ENCODE measurements at regions not wholly inside any gene's neighbourhood (a gene's known extent, or its start where the extent isn't known, plus 50 kb on each side); places are given as distances from the start of the nearest gene placed in this dataset.

GRCh38 chr10:46228563-46229071 is 58.2 kb upstream of the ANTXRL start:
- peak overlapping the region; percentile 36 for H3K4me2 ChIP-seq
- H3K4me3 ChIP-seq, result no peak overlapping the region
- H3K4me1 ChIP-seq, result peaks cover 22% of the 10 kb centered on the region
- peak; percentile 71; the same call in 1 of the 2 replicates for TF ChIP-seq MYC (IDR thresholded peaks at IDR 0.05; ENCODE audit: borderline replicate concordance, low read length)
- TF ChIP-seq, protein P1, sequence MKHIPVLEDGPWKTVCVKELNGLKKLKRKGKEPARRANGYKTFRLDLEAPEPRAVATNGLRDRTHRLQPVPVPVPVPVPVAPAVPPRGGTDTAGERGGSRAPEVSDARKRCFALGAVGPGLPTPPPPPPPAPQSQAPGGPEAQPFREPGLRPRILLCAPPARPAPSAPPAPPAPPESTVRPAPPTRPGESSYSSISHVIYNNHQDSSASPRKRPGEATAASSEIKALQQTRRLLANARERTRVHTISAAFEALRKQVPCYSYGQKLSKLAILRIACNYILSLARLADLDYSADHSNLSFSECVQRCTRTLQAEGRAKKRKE (CRISPR knock-in tag; IDR thresholded peaks at IDR 0.05; ENCODE audit: low read depth), result no peak
- no peak for TF ChIP-seq CEBPB (IDR thresholded peaks at IDR 0.05)
- peak; percentile 97 to 99 for TF ChIP-seq RAD21 (conservative IDR thresholded peaks at IDR 0.05 in 1 of 2, IDR thresholded peaks at IDR 0.05 in 1 of 2)
- TF ChIP-seq SMC3 (IDR thresholded peaks at IDR 0.05), result peak; percentile 96
- TF ChIP-seq CBX8 (IDR thresholded peaks at IDR 0.05), result no peak
- peak; percentile 72; the same call in 1 of the 2 replicates for TF ChIP-seq MAX (IDR thresholded peaks at IDR 0.05)
- TF ChIP-seq, protein P2, sequence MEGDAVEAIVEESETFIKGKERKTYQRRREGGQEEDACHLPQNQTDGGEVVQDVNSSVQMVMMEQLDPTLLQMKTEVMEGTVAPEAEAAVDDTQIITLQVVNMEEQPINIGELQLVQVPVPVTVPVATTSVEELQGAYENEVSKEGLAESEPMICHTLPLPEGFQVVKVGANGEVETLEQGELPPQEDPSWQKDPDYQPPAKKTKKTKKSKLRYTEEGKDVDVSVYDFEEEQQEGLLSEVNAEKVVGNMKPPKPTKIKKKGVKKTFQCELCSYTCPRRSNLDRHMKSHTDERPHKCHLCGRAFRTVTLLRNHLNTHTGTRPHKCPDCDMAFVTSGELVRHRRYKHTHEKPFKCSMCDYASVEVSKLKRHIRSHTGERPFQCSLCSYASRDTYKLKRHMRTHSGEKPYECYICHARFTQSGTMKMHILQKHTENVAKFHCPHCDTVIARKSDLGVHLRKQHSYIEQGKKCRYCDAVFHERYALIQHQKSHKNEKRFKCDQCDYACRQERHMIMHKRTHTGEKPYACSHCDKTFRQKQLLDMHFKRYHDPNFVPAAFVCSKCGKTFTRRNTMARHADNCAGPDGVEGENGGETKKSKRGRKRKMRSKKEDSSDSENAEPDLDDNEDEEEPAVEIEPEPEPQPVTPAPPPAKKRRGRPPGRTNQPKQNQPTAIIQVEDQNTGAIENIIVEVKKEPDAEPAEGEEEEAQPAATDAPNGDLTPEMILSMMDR (IDR thresholded peaks at IDR 0.05), result peak; percentile 89
- no peak for TF ChIP-seq HOXA7 (CRISPR knock-in tag; IDR thresholded peaks at IDR 0.05)
- TF ChIP-seq RNF2 (IDR thresholded peaks at IDR 0.05; ENCODE audit: borderline replicate concordance, low read depth), result no peak
- FAIRE-seq (no peak), ATAC-seq (peak; percentile 91 to 97), DNase-seq (ENCODE audit: low read depth in 1 of 2, low spot score in 1 of 2) (peak; percentile 85 to 89)
- H3K9me3 ChIP-seq, result peaks cover 4% of the 10 kb centered on the region; the same call in 1 of the 3 replicates
- WGBS (ENCODE audit: missing lambda C conversion rate), result 6% methylated on average over 6 of the region's 7 CpGs
- POLR2A ChIA-PET, result interaction anchor here (1.2 kb wide), 1 partner anchor 295 kb away, joined by 6 read pairs; no protein-coding TSS in a partner anchor
- CTCF ChIA-PET, result interaction anchor here (0.7 to 4.3 kb wide), 42 partner anchors 10 to 1232 kb away, joined by 3 to 46 read pairs (median 4); partner anchors contain the start of gene ANXA8L1
- peak overlapping the region; percentile 65 to 78 for H3K27ac ChIP-seq

DNA sequence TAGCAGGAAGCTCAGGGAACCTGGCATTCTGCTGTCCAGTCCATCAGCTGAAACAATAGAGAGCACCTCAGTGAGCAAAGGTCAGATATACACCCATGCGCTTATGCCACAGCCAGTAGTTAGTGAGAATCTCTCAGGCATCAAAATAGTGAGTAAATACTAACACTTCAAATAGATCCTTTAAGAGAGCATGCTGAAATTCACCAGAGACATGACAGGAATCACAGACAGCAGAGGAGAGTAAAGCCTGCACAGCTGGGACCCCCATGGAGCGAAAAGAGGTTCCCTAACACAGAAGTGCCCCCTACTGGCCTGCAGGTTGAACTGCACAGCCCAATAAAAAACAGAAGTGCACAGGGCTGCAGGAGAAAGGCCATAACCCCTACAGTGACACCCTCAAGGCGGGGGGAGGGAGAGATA is 57.6 kb upstream of the ANTXRL start:
- no peak for FAIRE-seq
- DNase-seq (ENCODE audit: low read depth in 1 of 2, low spot score in 1 of 2), result peak; percentile 56 to 64
- 43% methylated on average over 3 of the region's 3 CpGs for WGBS (ENCODE audit: missing lambda C conversion rate)
- CTCF ChIA-PET, result interaction anchor here (0.7 to 4.3 kb wide), 44 partner anchors 10 to 1232 kb away, joined by 3 to 46 read pairs (median 4); partner anchors contain the start of gene ANXA8L1
- no peak for TF ChIP-seq ZC3H11A (IDR thresholded peaks at IDR 0.05)
- TF ChIP-seq, protein P3, sequence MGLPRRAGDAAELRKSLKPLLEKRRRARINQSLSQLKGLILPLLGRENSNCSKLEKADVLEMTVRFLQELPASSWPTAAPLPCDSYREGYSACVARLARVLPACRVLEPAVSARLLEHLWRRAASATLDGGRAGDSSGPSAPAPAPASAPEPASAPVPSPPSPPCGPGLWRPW (IDR thresholded peaks at IDR 0.05), result no peak
- no peak for TF ChIP-seq HOXB13 (CRISPR knock-in tag; IDR thresholded peaks at IDR 0.05; ENCODE audit: low read depth)
- no peak for TF ChIP-seq NPAS2 (CRISPR knock-in tag; IDR thresholded peaks at IDR 0.05; ENCODE audit: borderline replicate concordance)
- TF ChIP-seq RFX5 (IDR thresholded peaks at IDR 0.05), result no peak
- TF ChIP-seq, protein P2 (IDR thresholded peaks at IDR 0.05), result peak; percentile 59
- TF ChIP-seq, protein P4, sequence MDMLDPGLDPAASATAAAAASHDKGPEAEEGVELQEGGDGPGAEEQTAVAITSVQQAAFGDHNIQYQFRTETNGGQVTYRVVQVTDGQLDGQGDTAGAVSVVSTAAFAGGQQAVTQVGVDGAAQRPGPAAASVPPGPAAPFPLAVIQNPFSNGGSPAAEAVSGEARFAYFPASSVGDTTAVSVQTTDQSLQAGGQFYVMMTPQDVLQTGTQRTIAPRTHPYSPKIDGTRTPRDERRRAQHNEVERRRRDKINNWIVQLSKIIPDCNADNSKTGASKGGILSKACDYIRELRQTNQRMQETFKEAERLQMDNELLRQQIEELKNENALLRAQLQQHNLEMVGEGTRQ (IDR thresholded peaks at IDR 0.05), result no peak
- TF ChIP-seq RAD21 (conservative IDR thresholded peaks at IDR 0.05 in 1 of 2, IDR thresholded peaks at IDR 0.05 in 1 of 2), result peak; percentile 30 to 60; a peak in 3 of 5 replicates
- TF ChIP-seq GATA3 (IDR thresholded peaks at IDR 0.05; ENCODE audit: borderline replicate concordance), result no peak
- TF ChIP-seq CEBPB (IDR thresholded peaks at IDR 0.05), result no peak
- TF ChIP-seq CBX8 (IDR thresholded peaks at IDR 0.05), result no peak
- TF ChIP-seq, protein P5, sequence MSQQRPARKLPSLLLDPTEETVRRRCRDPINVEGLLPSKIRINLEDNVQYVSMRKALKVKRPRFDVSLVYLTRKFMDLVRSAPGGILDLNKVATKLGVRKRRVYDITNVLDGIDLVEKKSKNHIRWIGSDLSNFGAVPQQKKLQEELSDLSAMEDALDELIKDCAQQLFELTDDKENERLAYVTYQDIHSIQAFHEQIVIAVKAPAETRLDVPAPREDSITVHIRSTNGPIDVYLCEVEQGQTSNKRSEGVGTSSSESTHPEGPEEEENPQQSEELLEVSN (IDR thresholded peaks at IDR 0.05; ENCODE audit: borderline replicate concordance, low read depth), result no peak
- no peak for TF ChIP-seq FOSB (CRISPR knock-in tag; IDR thresholded peaks at IDR 0.05)
- no peak for TF ChIP-seq RNF2 (IDR thresholded peaks at IDR 0.05; ENCODE audit: borderline replicate concordance, low read depth)
- peak; percentile 25; the same call in 1 of the 3 replicates for TF ChIP-seq SMC3 (IDR thresholded peaks at IDR 0.05)
- TF ChIP-seq CHD2 (IDR thresholded peaks at IDR 0.05; ENCODE audit: low read length, partially characterized antibody), result no peak
- no peak for TF ChIP-seq KDM1A (IDR thresholded peaks at IDR 0.05; ENCODE audit: low read depth)
- no peak for TF ChIP-seq NR3C1 (IDR thresholded peaks at IDR 0.05)
- no peak for TF ChIP-seq ZNF302 (CRISPR knock-in tag; IDR thresholded peaks at IDR 0.05)
- ATAC-seq, result peak; percentile 49 to 66
- peaks cover 22% of the 10 kb centered on the region for H3K4me1 ChIP-seq
- POLR2A ChIA-PET, result interaction anchor here (1.2 kb wide), 1 partner anchor 295 kb away, joined by 6 read pairs; no protein-coding TSS in a partner anchor
- H3K9me3 ChIP-seq, result peaks cover 4% of the 10 kb centered on the region; the same call in 1 of the 3 replicates
- no peak overlapping the region for H3K4me3 ChIP-seq
- peak overlapping the region; percentile 65 to 78 for H3K27ac ChIP-seq
- H3K4me2 ChIP-seq, result peak overlapping the region; percentile 36
